NT2/D1 (cell line): ENCODE measurements at regions not wholly inside any gene's neighbourhood (a gene's known extent, or its start where the extent isn't known, plus 50 kb on each side); places are given as distances from the start of the nearest gene placed in this dataset.

Experiments used
- SUZ12 ChIP-seq: IDR thresholded peaks from 2 replicates; pipeline ENCODE4 v1.6.1; 2011; ENCODE audit not compliant: insufficient read length, insufficient read depth; ENCODE audit errors: extremely low read depth
- YY1 ChIP-seq: IDR thresholded peaks from 2 replicates; pipeline ENCODE4 v1.6.1; 2011; ENCODE audit not compliant: insufficient read length, insufficient read depth
- ZNF274 ChIP-seq: IDR thresholded peaks from 2 replicates; pipeline ENCODE4 v1.6.1; 2011; ENCODE audit warnings: mild to moderate bottlenecking, low read depth, low read length

DNA sequence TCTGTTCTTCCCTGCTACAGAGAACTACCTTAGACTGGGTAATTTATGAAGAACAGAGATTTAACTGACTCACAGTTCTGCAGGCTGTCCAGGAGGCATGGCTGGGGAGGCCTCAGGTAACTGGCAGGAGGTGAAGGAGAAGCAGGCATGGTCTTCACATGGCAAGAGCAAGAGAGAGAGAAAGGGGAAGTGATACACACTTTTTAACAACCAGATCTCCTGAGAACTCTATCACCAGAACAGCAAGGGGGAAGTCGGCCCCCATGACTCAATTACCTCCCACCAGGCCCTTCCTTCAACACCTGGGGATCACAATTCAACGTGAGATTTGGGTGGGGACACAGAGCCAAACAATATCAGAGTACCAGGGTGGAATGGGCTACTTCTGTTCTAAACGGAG, 766.8 kb downstream of the TLE1 start:
- no peak for TF ChIP-seq YY1
- TF ChIP-seq SUZ12 = no peak
- TF ChIP-seq ZNF274 = no peak
